GM23338 (cell line): ENCODE measurements at regions not wholly inside any gene's neighbourhood (a gene's known extent, or its start where the extent isn't known, plus 50 kb on each side); places are given as distances from the start of the nearest gene placed in this dataset.

ENCODE experiments used
- ATAC-seq: fragments of 200-7000 bp; cut with Tn5 transposase; 3 replicates; pipeline ENCODE4 v1.9.1; 2020
- DNase-seq: peaks from one replicate; pipeline ENCODE4 v3.0.0-alpha.2; 2015; ENCODE audit warnings: low spot score
- H2AFZ ChIP-seq: fragments of 200-600 bp; sonication (generic); 2 replicates; pipeline ENCODE4 v1.8.0; 2016; ENCODE audit warnings: antibody characterized with exemption, mild to moderate bottlenecking, moderate library complexity
- H3F3A ChIP-seq: fragments of 200-600 bp; sonication (generic); replicated peaks from 2 replicates; pipeline ENCODE4 v1.8.0; 2017; ENCODE audit warnings: antibody characterized with exemption, mixed run types, low read depth
- H3K27ac ChIP-seq: fragments of 200-600 bp; sonication (generic); 2 replicates; pipeline ENCODE4 v1.6.1; 2016; ENCODE audit warnings: low read depth
- H3K27me3 ChIP-seq: fragments of 200-600 bp; sonication (generic); 2 replicates; pipeline ENCODE4 v1.8.0; 2016; ENCODE audit warnings: mild to moderate bottlenecking, mixed run types, moderate library complexity; ENCODE audit not compliant: insufficient read depth
- H3K36me3 ChIP-seq: fragments of 200-600 bp; sonication (generic); 2 replicates; pipeline ENCODE4 v1.8.0; 2016; ENCODE audit warnings: mild to moderate bottlenecking; ENCODE audit not compliant: insufficient read depth
- H3K4me1 ChIP-seq: fragments of 200-600 bp; sonication (generic); 2 replicates; pipeline ENCODE4 v1.8.0; 2016; ENCODE audit warnings: mild to moderate bottlenecking, moderate library complexity; ENCODE audit not compliant: insufficient read depth
- H3K4me2 ChIP-seq: fragments of 200-600 bp; sonication (generic); 2 replicates; pipeline ENCODE4 v1.7.1; 2017; ENCODE audit warnings: mixed run types
- H3K4me3 ChIP-seq: fragments of 200-600 bp; sonication (generic); 2 replicates; pipeline ENCODE4 v1.6.1; 2016; ENCODE audit warnings: mixed run types
- H3K79me2 ChIP-seq: fragments of 200-600 bp; sonication (generic); replicated peaks from 2 replicates; pipeline ENCODE4 v1.8.0; 2017; ENCODE audit warnings: mild to moderate bottlenecking; ENCODE audit not compliant: insufficient read depth
- H3K9me2 ChIP-seq: fragments of 200-600 bp; sonication (generic); 2 replicates; pipeline ENCODE4 v1.8.0; 2017; ENCODE audit not compliant: insufficient read depth
- H4K20me1 ChIP-seq: fragments of 200-600 bp; sonication (generic); replicated peaks from 2 replicates; pipeline ENCODE4 v1.8.0; 2017; ENCODE audit warnings: mild to moderate bottlenecking; ENCODE audit not compliant: insufficient read depth
- H3K27ac Mint-ChIP-seq: 2 replicates; pipeline ENCODE4 v1.8.0; 2020; ENCODE audit warnings: inconsistent platforms, mild to moderate bottlenecking, moderate library complexity, mixed read lengths
- H3K27me3 Mint-ChIP-seq: 3 replicates; pipeline ENCODE4 v1.8.0; 2022; ENCODE audit warnings: low read depth, mild to moderate bottlenecking, moderate library complexity, mixed read lengths, inconsistent platforms; ENCODE audit not compliant: insufficient read depth, poor library complexity
- H3K36me3 Mint-ChIP-seq: 3 replicates; pipeline ENCODE4 v1.8.0; 2021; ENCODE audit warnings: low read depth, mild to moderate bottlenecking, inconsistent platforms, moderate library complexity, mixed read lengths
- H3K4me1 Mint-ChIP-seq: 3 replicates; pipeline ENCODE4 v1.8.0; 2020; ENCODE audit warnings: mild to moderate bottlenecking, inconsistent platforms, mixed read lengths
- H3K4me3 Mint-ChIP-seq: 3 replicates; pipeline ENCODE4 v1.8.0; 2021; ENCODE audit warnings: moderate library complexity, mild to moderate bottlenecking, inconsistent platforms, mixed read lengths
- H3K9me3 Mint-ChIP-seq: 3 replicates; pipeline ENCODE4 v1.8.0; 2020; ENCODE audit warnings: moderate library complexity, mild to moderate bottlenecking, inconsistent platforms, mixed read lengths
- CREB1 ChIP-seq: fragments of 250-450 bp; sonication (Bioruptor Pico); IDR thresholded peaks from 2 replicates; pipeline ENCODE4 v1.5.0; 2020; ENCODE audit warnings: low read depth, mild to moderate bottlenecking, moderate library complexity
- ETS1 ChIP-seq: IDR thresholded peaks from 2 replicates; pipeline ENCODE4 v1.6.1; 2016; ENCODE audit warnings: antibody characterized with exemption
- EZH2 ChIP-seq: fragments of 200-600 bp; sonication (generic); IDR thresholded peaks from one replicate; pipeline ENCODE4 v1.8.0; 2017; ENCODE audit warnings: antibody characterized with exemption, mild to moderate bottlenecking, low read depth; ENCODE audit not compliant: unreplicated experiment
- EZH2phosphoT487 ChIP-seq: fragments of 200-600 bp; sonication (generic); IDR thresholded peaks from one replicate; pipeline ENCODE4 v1.8.1; 2018; ENCODE audit warnings: antibody characterized with exemption; ENCODE audit not compliant: unreplicated experiment
- JUNB ChIP-seq: IDR thresholded peaks from one replicate; pipeline ENCODE4 v1.6.1; 2016; ENCODE audit warnings: antibody characterized with exemption; ENCODE audit not compliant: unreplicated experiment
- NANOG ChIP-seq: IDR thresholded peaks from 2 replicates; pipeline ENCODE4 v1.6.1; 2016; ENCODE audit warnings: antibody characterized with exemption, borderline replicate concordance
- POLR2AphosphoS5 ChIP-seq: IDR thresholded peaks from 2 replicates; pipeline ENCODE4 v1.6.1; 2016; ENCODE audit warnings: antibody characterized with exemption, low read depth
- REST ChIP-seq: IDR thresholded peaks from one replicate; pipeline ENCODE4 v1.6.1; 2018; ENCODE audit warnings: antibody characterized with exemption; ENCODE audit not compliant: unreplicated experiment
- STAT1 ChIP-seq: IDR thresholded peaks from one replicate; pipeline ENCODE4 v1.6.1; 2016; ENCODE audit warnings: antibody characterized with exemption; ENCODE audit not compliant: unreplicated experiment
- ZNF114 ChIP-seq: fragments of 250-450 bp; sonication (Bioruptor Pico); IDR thresholded peaks from 2 replicates; pipeline ENCODE4 v1.5.0; 2020; ENCODE audit warnings: mild to moderate bottlenecking, moderate library complexity
- ZNF331 ChIP-seq: fragments of 250-450 bp; sonication (Bioruptor Pico); IDR thresholded peaks from 2 replicates; pipeline ENCODE4 v1.5.0; 2020; ENCODE audit warnings: low read depth, mild to moderate bottlenecking, moderate library complexity
- ZNF462 ChIP-seq: fragments of 250-450 bp; sonication (Bioruptor Pico); IDR thresholded peaks from 2 replicates; pipeline ENCODE4 v1.5.0; 2020; ENCODE audit warnings: mild to moderate bottlenecking, moderate library complexity
- TF ChIP-seq, protein P1 (sequence below), 2 experiments: fragments of 200-600 bp in 1 of 2; sonication (generic) in 1 of 2; conservative IDR thresholded peaks; 2 replicates each; pipeline versions ENCODE4 v1.5.1 to v1.6.1; 2016 to 2017; ENCODE audit warnings: antibody characterized with exemption in 2 of 2, low read depth in 2 of 2, mild to moderate bottlenecking in 2 of 2, moderate library complexity in 1 of 2

GRCh38 chr9:31334837-31335528 is 1049.5 kb upstream of the ACO1 start:
- Histone ChIP-seq H3K4me3 (no peak overlapping the region), H2AFZ (no peak overlapping the region), H3K4me2 (no peak overlapping the region), H3F3A (no peaks in the 10 kb centered on the region), H3K79me2 (no peaks in the 10 kb centered on the region), H3K36me3 (no peaks in the 10 kb centered on the region), H4K20me1 (no peaks in the 10 kb centered on the region), H3K27me3 (no peaks in the 10 kb centered on the region), H3K27ac (no peak overlapping the region), H3K4me1 (no peaks in the 10 kb centered on the region), H3K9me2 (no peaks in the 10 kb centered on the region; the same call in 1 of the 2 replicates)
- no peaks in the 10 kb centered on the region for H3K36me3 Mint-ChIP-seq
- no peak for DNase-seq
- no peaks in the 10 kb centered on the region for H3K27me3 Mint-ChIP-seq
- H3K27ac Mint-ChIP-seq, result no peak overlapping the region
- no peaks in the 10 kb centered on the region; the same call in 2 of the 3 replicates for H3K9me3 Mint-ChIP-seq
- TF ChIP-seq ETS1, result no peak
- TF ChIP-seq EZH2phosphoT487, result no peak
- no peak for TF ChIP-seq ZNF462 (CRISPR knock-in tag)
- no peak for TF ChIP-seq NANOG
- no peak for TF ChIP-seq EZH2
- TF ChIP-seq STAT1, result no peak
- no peak for TF ChIP-seq ZNF331
- TF ChIP-seq JUNB, result no peak
- TF ChIP-seq ZNF114 (CRISPR knock-in tag), result no peak
- TF ChIP-seq POLR2AphosphoS5, result no peak
- TF ChIP-seq, protein P1, sequence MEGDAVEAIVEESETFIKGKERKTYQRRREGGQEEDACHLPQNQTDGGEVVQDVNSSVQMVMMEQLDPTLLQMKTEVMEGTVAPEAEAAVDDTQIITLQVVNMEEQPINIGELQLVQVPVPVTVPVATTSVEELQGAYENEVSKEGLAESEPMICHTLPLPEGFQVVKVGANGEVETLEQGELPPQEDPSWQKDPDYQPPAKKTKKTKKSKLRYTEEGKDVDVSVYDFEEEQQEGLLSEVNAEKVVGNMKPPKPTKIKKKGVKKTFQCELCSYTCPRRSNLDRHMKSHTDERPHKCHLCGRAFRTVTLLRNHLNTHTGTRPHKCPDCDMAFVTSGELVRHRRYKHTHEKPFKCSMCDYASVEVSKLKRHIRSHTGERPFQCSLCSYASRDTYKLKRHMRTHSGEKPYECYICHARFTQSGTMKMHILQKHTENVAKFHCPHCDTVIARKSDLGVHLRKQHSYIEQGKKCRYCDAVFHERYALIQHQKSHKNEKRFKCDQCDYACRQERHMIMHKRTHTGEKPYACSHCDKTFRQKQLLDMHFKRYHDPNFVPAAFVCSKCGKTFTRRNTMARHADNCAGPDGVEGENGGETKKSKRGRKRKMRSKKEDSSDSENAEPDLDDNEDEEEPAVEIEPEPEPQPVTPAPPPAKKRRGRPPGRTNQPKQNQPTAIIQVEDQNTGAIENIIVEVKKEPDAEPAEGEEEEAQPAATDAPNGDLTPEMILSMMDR (conservative IDR thresholded peaks at IDR 0.05; ENCODE audit: low read depth in 2 of 2), result no peak
- no peak for TF ChIP-seq CREB1 (CRISPR knock-in tag)
- no peak for TF ChIP-seq REST
- H3K4me1 Mint-ChIP-seq, result no peaks in the 10 kb centered on the region
- no peak overlapping the region for H3K4me3 Mint-ChIP-seq
- no peak for ATAC-seq
